ENCODE measurements at regions not wholly inside any gene's neighbourhood (a gene's known extent, or its start where the extent isn't known, plus 50 kb on each side); places are given as distances from the start of the nearest gene placed in this dataset.

DNA sequence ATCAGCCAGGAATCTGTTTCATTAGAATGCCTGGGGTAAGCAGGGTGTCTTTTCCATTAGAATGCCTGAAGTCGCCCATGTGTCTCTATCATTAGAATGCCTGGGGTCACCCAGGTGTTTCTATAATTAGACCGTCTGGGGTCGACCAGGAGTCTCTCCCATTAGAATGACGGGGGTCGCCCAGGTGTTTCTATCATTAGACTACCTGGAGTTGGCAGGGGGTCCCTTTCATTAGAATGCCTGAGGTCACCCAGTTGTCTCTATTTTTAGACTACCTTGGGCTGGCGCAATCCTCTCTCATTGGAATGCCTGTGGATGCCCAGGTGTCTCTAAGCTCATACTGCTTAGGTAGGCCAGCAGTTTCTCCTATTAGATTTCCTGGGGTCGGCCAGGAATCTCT, 1447.6 kb downstream of the UQCRFS1 start:
- Histone ChIP-seq H3K36me3 (ENCODE audit: insufficient read depth, insufficient read length, low read length) (peaks cover 16% of the 10 kb centered on the region), H3K9ac (ENCODE audit: insufficient read length, low read depth) (no peak overlapping the region), H3K9me3 (ENCODE audit: insufficient read depth, low read length) (peaks cover 17% of the 10 kb centered on the region; the same call in 1 of the 2 replicates), H3K4me3 (ENCODE audit: insufficient read length, low read depth) (no peak overlapping the region), H3K4me1 (ENCODE audit: insufficient read depth, insufficient read length) (no peaks in the 10 kb centered on the region), H3K27me3 (ENCODE audit: insufficient read depth, insufficient read length) (no peaks in the 10 kb centered on the region)
- TF ChIP-seq ZNF274 (IDR thresholded peaks at IDR 0.05; ENCODE audit: low read depth, low read length) = no peak
- TF ChIP-seq SUZ12 (IDR thresholded peaks at IDR 0.05; ENCODE audit: extremely low read depth, insufficient read depth, insufficient read length) = no peak
- no peak for TF ChIP-seq YY1 (IDR thresholded peaks at IDR 0.05; ENCODE audit: insufficient read depth, insufficient read length)
- no peak for DNase-seq (ENCODE audit: low read depth, low spot score)

DNA sequence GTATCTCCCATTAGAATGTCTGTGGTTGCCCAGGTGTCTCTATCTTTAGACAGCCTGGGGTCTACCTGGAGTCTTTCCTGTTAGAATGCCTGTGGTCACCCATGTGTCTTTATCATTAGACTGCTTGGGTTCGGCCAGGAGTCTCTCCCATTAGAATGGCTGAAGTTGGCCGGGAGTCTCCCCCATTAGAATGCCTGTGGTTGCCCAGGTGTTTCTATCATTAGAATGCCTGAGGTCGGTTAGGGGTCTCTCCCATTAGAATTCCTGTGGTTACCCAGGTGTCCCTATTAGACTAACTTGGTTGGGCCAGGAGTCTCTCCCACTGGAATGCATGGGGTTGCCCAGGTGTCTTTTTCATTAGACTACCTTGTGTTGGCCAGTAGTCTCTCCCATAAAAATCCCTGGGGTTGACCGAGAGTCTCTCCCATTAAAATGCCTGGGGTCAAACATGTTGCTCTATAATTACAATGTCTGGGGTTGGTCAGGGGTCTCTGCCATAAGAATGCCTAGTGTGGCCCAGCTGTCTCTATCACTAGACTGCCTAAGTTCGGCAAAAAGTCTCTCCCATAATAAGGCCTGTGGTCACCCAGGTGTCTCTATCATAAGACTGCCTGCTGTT, 1448.7 kb downstream of the UQCRFS1 start:
- Histone ChIP-seq H3K4me3 (ENCODE audit: insufficient read length, low read depth) (no peak overlapping the region), H3K9me3 (ENCODE audit: insufficient read depth, low read length) (peaks cover 17% of the 10 kb centered on the region; the same call in 1 of the 2 replicates), H3K9ac (ENCODE audit: insufficient read length, low read depth) (no peak overlapping the region), H3K27me3 (ENCODE audit: insufficient read depth, insufficient read length) (no peaks in the 10 kb centered on the region), H3K4me1 (ENCODE audit: insufficient read depth, insufficient read length) (no peaks in the 10 kb centered on the region), H3K36me3 (ENCODE audit: insufficient read depth, insufficient read length, low read length) (peaks cover 6% of the 10 kb centered on the region)
- TF ChIP-seq SUZ12 (IDR thresholded peaks at IDR 0.05; ENCODE audit: extremely low read depth, insufficient read depth, insufficient read length) = no peak
- no peak for TF ChIP-seq YY1 (IDR thresholded peaks at IDR 0.05; ENCODE audit: insufficient read depth, insufficient read length)
- TF ChIP-seq ZNF274 (IDR thresholded peaks at IDR 0.05; ENCODE audit: low read depth, low read length) = no peak
- DNase-seq (ENCODE audit: low read depth, low spot score) = no peak

DNA sequence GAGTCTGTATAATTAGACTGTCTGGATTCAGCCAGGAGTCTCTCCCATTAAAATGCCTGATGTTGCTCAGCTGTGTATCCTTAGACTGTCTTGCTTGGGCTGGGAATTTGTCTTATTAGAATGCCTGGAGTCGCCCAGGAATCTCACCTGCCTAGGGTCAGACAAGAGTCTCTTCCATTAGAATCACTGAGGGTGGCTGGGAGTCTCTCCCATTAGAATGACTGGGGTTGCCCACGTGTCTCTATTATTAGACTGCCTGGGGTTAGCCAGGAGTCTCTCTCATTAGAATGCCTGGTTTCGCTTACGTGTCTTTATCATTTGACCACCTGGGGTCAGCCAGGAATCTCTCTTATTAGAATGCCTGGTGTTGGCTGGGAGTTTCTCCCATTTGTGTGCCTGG, 1450.0 kb downstream of the UQCRFS1 start:
- Histone ChIP-seq H3K27me3 (ENCODE audit: insufficient read depth, insufficient read length) (no peaks in the 10 kb centered on the region), H3K4me3 (ENCODE audit: insufficient read length, low read depth) (no peak overlapping the region), H3K9me3 (ENCODE audit: insufficient read depth, low read length) (peaks cover 17% of the 10 kb centered on the region; the same call in 1 of the 2 replicates), H3K4me1 (ENCODE audit: insufficient read depth, insufficient read length) (no peaks in the 10 kb centered on the region), H3K36me3 (ENCODE audit: insufficient read depth, insufficient read length, low read length) (no peaks in the 10 kb centered on the region), H3K9ac (ENCODE audit: insufficient read length, low read depth) (no peak overlapping the region)
- DNase-seq (ENCODE audit: low read depth, low spot score) = no peak
- TF ChIP-seq ZNF274 (IDR thresholded peaks at IDR 0.05; ENCODE audit: low read depth, low read length) (no peak), YY1 (IDR thresholded peaks at IDR 0.05; ENCODE audit: insufficient read depth, insufficient read length) (no peak), SUZ12 (IDR thresholded peaks at IDR 0.05; ENCODE audit: extremely low read depth, insufficient read depth, insufficient read length) (no peak)

DNA sequence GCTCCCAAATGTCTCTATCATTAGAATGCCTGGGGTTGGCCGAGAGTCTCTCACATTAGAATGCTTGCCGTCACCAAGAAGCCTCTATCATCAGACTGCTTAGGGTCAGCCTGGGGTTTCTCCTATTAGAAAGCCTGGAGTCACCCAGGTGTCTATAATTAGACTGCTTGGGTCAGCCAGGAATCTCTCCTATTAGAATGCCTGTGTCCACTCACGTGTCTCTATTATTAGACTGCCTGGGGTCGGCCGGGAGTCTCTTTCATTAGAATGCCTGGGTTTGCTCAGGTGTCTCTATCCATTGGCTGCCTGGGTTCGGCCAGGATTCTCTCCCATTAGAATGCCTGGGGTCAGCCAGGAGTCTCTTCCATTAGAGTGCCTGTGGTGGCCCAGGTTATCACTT, 1453.1 kb downstream of the UQCRFS1 start:
- H3K9me3 ChIP-seq (ENCODE audit: insufficient read depth, low read length) = peaks cover 20% of the 10 kb centered on the region; the same call in 1 of the 2 replicates
- no peak overlapping the region for H3K4me3 ChIP-seq (ENCODE audit: insufficient read length, low read depth)
- TF ChIP-seq YY1 (IDR thresholded peaks at IDR 0.05; ENCODE audit: insufficient read depth, insufficient read length) (no peak), SUZ12 (IDR thresholded peaks at IDR 0.05; ENCODE audit: extremely low read depth, insufficient read depth, insufficient read length) (no peak), ZNF274 (IDR thresholded peaks at IDR 0.05; ENCODE audit: low read depth, low read length) (no peak)
- H3K36me3 ChIP-seq (ENCODE audit: insufficient read depth, insufficient read length, low read length) = no peaks in the 10 kb centered on the region
- no peak for DNase-seq (ENCODE audit: low read depth, low spot score)
- no peaks in the 10 kb centered on the region for H3K27me3 ChIP-seq (ENCODE audit: insufficient read depth, insufficient read length)
- H3K4me1 ChIP-seq (ENCODE audit: insufficient read depth, insufficient read length) = no peaks in the 10 kb centered on the region
- H3K9ac ChIP-seq (ENCODE audit: insufficient read length, low read depth) = no peak overlapping the region

DNA sequence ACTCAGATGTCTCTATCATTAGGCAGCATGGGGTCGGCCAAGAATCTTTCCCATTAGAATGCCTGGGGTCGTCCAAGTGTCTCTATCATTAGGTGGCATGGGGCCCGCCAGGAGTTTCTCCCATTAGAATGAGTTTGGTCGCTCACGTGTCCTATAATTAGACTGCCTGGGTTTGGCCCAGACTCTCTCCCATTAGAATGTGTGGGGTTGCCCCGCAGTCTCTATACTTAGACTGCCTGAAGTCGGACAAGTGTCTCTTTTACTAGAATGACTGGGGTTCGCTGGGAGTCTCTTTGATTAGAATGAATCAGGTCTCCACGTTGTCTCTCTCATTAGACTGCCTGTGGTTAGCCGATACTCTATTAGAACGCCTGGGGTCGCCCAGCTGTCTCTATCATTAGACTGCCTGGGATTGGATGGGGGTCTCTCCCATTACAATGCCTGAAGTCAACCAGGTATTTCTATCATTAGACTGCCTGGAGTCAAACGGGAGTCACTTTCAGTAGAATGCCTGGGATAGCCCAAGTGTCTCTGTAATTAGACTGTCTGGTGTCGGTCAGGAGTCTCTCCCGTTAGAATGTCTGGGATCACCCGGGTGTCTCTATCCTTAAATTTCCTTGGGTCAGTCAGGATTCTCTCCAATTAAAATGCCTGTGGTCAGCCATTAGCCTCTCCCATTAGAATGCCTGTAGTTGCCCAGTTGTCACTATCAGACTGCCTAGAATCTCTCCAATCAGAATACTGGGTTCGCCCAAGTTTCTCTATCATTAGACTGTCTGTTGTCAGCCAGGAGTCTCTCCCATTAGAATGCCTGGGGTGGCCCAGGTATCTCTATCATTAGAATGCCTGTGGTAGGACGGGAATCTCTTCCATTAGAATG, 1454.1 kb downstream of the UQCRFS1 start:
- H3K27me3 ChIP-seq (ENCODE audit: insufficient read depth, insufficient read length) = no peaks in the 10 kb centered on the region
- no peak overlapping the region for H3K4me3 ChIP-seq (ENCODE audit: insufficient read length, low read depth)
- TF ChIP-seq ZNF274 (IDR thresholded peaks at IDR 0.05; ENCODE audit: low read depth, low read length) (no peak), SUZ12 (IDR thresholded peaks at IDR 0.05; ENCODE audit: extremely low read depth, insufficient read depth, insufficient read length) (no peak), YY1 (IDR thresholded peaks at IDR 0.05; ENCODE audit: insufficient read depth, insufficient read length) (no peak)
- H3K9me3 ChIP-seq (ENCODE audit: insufficient read depth, low read length) = peaks cover 30% of the 10 kb centered on the region; the same call in 1 of the 2 replicates
- DNase-seq (ENCODE audit: low read depth, low spot score) = no peak
- H3K4me1 ChIP-seq (ENCODE audit: insufficient read depth, insufficient read length) = no peaks in the 10 kb centered on the region
- H3K36me3 ChIP-seq (ENCODE audit: insufficient read depth, insufficient read length, low read length) = no peaks in the 10 kb centered on the region
- no peak overlapping the region for H3K9ac ChIP-seq (ENCODE audit: insufficient read length, low read depth)

DNA sequence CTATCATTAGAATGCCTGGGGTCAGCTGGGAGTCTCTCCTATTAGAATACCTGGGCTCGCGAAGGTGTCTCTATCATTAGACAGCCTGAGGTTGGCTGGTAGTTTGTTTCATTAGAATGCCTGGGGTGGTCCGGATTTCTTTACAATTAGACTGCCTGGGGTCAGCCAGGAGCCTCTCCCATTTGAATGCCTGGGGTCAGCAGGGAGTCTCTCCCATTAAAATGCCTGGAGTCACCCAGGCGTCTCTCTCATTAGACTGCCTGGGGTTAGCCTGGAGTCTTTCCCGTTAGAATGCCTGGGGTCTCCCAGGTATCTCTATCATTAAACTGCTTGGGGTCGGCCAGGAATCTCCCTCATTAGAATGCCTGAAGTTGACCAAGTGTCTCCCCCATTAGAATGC, 1458.3 kb downstream of the UQCRFS1 start:
- Histone ChIP-seq H3K4me3 (ENCODE audit: insufficient read length, low read depth) (no peak overlapping the region), H3K27me3 (ENCODE audit: insufficient read depth, insufficient read length) (no peaks in the 10 kb centered on the region), H3K9me3 (ENCODE audit: insufficient read depth, low read length) (peaks cover 22% of the 10 kb centered on the region; the same call in 1 of the 2 replicates), H3K9ac (ENCODE audit: insufficient read length, low read depth) (no peak overlapping the region), H3K36me3 (ENCODE audit: insufficient read depth, insufficient read length, low read length) (no peaks in the 10 kb centered on the region), H3K4me1 (ENCODE audit: insufficient read depth, insufficient read length) (no peaks in the 10 kb centered on the region)
- no peak for DNase-seq (ENCODE audit: low read depth, low spot score)
- TF ChIP-seq SUZ12 (IDR thresholded peaks at IDR 0.05; ENCODE audit: extremely low read depth, insufficient read depth, insufficient read length) = no peak
- TF ChIP-seq ZNF274 (IDR thresholded peaks at IDR 0.05; ENCODE audit: low read depth, low read length) = no peak
- TF ChIP-seq YY1 (IDR thresholded peaks at IDR 0.05; ENCODE audit: insufficient read depth, insufficient read length) = no peak

DNA sequence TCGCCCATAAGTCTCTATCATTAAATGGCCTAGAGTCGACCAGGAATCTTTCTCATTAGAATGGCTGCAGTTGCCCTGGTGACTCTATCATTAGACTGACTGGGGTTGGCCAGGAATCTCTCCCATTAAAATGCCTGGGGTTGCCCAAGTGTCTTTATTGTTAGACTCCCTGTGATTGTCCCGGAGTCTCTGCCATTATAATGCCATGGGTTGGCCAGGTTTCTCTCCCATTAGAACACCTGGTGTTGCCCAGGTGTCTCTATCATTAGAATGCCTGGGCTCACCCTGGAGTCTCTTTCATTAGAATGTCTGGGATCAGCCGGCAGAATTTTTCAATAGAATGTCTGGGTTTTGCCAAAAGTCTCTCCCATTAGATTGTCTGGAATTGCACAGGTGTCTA, 1459.3 kb downstream of the UQCRFS1 start:
- TF ChIP-seq SUZ12 (IDR thresholded peaks at IDR 0.05; ENCODE audit: extremely low read depth, insufficient read depth, insufficient read length) (no peak), YY1 (IDR thresholded peaks at IDR 0.05; ENCODE audit: insufficient read depth, insufficient read length) (no peak), ZNF274 (IDR thresholded peaks at IDR 0.05; ENCODE audit: low read depth, low read length) (no peak)
- H3K9me3 ChIP-seq (ENCODE audit: insufficient read depth, low read length) = peaks cover 22% of the 10 kb centered on the region; the same call in 1 of the 2 replicates

More for the DNA sequence above, 1459.3 kb downstream of the UQCRFS1 start:
- Histone ChIP-seq H3K27me3 (ENCODE audit: insufficient read depth, insufficient read length) (no peaks in the 10 kb centered on the region), H3K9ac (ENCODE audit: insufficient read length, low read depth) (no peak overlapping the region), H3K4me1 (ENCODE audit: insufficient read depth, insufficient read length) (no peaks in the 10 kb centered on the region), H3K36me3 (ENCODE audit: insufficient read depth, insufficient read length, low read length) (no peaks in the 10 kb centered on the region), H3K4me3 (ENCODE audit: insufficient read length, low read depth) (no peak overlapping the region)
- no peak for DNase-seq (ENCODE audit: low read depth, low spot score)

All from NT2/D1 (cell line).